CD4-positive, alpha-beta T cell treated with Interleukin-1 beta for 1 hour (primary cell): ENCODE measurements at regions not wholly inside any gene's neighbourhood (a gene's known extent, or its start where the extent isn't known, plus 50 kb on each side); places are given as distances from the start of the nearest gene placed in this dataset.
"Not testable (repeated sequence)": the region's sequence is repeated elsewhere in the genome, so short reads cannot be mapped to it uniquely, and the experiment has no call there.

Experiments
- DNase-seq, 2 donors: peaks; one replicate each; pipeline ENCODE4 v3.0.0-alpha.2; 2020 to 2022

- not testable (repeated sequence) for DNase-seq
These were observed 295.9 kb upstream of the SPATA31A3 start for GRCh38 chr9:67288117-67288735.

GRCh38 chr9:67284299-67284698 lies 291.9 kb upstream of the SPATA31A3 start:
- DNase-seq, result not testable (repeated sequence)

GRCh38 chr9:67281574-67281973 lies 289.2 kb upstream of the SPATA31A3 start:
- not testable (repeated sequence) for DNase-seq

- not testable (repeated sequence) for DNase-seq
These were observed 277.3 kb upstream of the SPATA31A3 start for GRCh38 chr9:67269692-67270091.

GRCh38 chr9:67257894-67258293 lies 265.5 kb upstream of the SPATA31A3 start:
- DNase-seq, result not testable (repeated sequence)

- DNase-seq, result not testable (repeated sequence)
These were observed 256.6 kb upstream of the SPATA31A3 start for GRCh38 chr9:67248967-67249366.

- DNase-seq, result not testable (repeated sequence)
These were observed 219.7 kb upstream of the SPATA31A3 start for GRCh38 chr9:67212073-67212472.

GRCh38 chr9:67210842-67211241 lies 218.5 kb upstream of the SPATA31A3 start:
- not testable (repeated sequence) for DNase-seq

GRCh38 chr9:67208831-67209437 lies 216.6 kb upstream of the SPATA31A3 start:
- not testable (repeated sequence) for DNase-seq

GRCh38 chr9:67196135-67196534 lies 203.8 kb upstream of the SPATA31A3 start:
- not testable (repeated sequence) for DNase-seq

GRCh38 chr9:67195357-67195756 lies 203.0 kb upstream of the SPATA31A3 start:
- DNase-seq, result not testable (repeated sequence)

GRCh38 chr9:67179185-67179584 lies 186.8 kb upstream of the SPATA31A3 start:
- not testable (repeated sequence) for DNase-seq

GRCh38 chr9:67175167-67175566 lies 182.8 kb upstream of the SPATA31A3 start:
- DNase-seq, result not testable (repeated sequence)

- not testable (repeated sequence) for DNase-seq
These were observed 179.4 kb upstream of the SPATA31A3 start for GRCh38 chr9:67171721-67172120.

- DNase-seq, result not testable (repeated sequence)
These were observed 176.3 kb upstream of the SPATA31A3 start for GRCh38 chr9:67168530-67169157.

- not testable (repeated sequence) for DNase-seq
These were observed 174.0 kb upstream of the SPATA31A3 start for GRCh38 chr9:67166335-67166734.

GRCh38 chr9:67162827-67163226 lies 170.5 kb upstream of the SPATA31A3 start:
- DNase-seq, result not testable (repeated sequence)

- DNase-seq, result not testable (repeated sequence)
These were observed 162.9 kb upstream of the SPATA31A3 start for GRCh38 chr9:67155218-67155617.

GRCh38 chr9:67153501-67153900 lies 161.2 kb upstream of the SPATA31A3 start:
- not testable (repeated sequence) for DNase-seq

GRCh38 chr9:67142392-67143107 lies 150.2 kb upstream of the SPATA31A3 start:
- not testable (repeated sequence) for DNase-seq

- not testable (repeated sequence) for DNase-seq
These were observed 144.0 kb upstream of the SPATA31A3 start for GRCh38 chr9:67136376-67136775.

GRCh38 chr9:67133124-67133523 lies 140.8 kb upstream of the SPATA31A3 start:
- DNase-seq, result not testable (repeated sequence)

GRCh38 chr9:67116761-67117160 lies 124.4 kb upstream of the SPATA31A3 start:
- not testable (repeated sequence) for DNase-seq
